Adrenal gland (tissue), 5 donors: ENCODE measurements at regions not wholly inside any gene's neighbourhood (a gene's known extent, or its start where the extent isn't known, plus 50 kb on each side); places are given as distances from the start of the nearest gene placed in this dataset.

Source experiments
- POLR2A ChIP-seq, 2 donors: fragments of 450-650 bp; IDR thresholded peaks; one replicate each; pipeline ENCODE4 v1.6.1; 2017; ENCODE audit warnings: antibody characterized with exemption in 2 of 2, mild to moderate bottlenecking in 2 of 2, moderate library complexity in 1 of 2
- TF ChIP-seq, protein P1 (sequence below), 6 experiments: fragments of 450-650 bp in 4 of 6; fragments of 200-600 bp in 2 of 6; sonication (generic) in 1 of 6; IDR thresholded peaks; 1 replicate in 5 of 6; 2 replicates in 1 of 6; pipeline versions ENCODE4 v1.5.1 to v1.8.0; 2016 to 2021; ENCODE audit warnings: antibody characterized with exemption in 6 of 6, mild to moderate bottlenecking in 2 of 6, moderate library complexity in 1 of 6
- donor health status: DM: no; HTN: no; CAD: no.

GRCh38 chr17:56739376-56739775 is 94.3 kb downstream of the C17orf67 start:
- TF ChIP-seq, protein P1, sequence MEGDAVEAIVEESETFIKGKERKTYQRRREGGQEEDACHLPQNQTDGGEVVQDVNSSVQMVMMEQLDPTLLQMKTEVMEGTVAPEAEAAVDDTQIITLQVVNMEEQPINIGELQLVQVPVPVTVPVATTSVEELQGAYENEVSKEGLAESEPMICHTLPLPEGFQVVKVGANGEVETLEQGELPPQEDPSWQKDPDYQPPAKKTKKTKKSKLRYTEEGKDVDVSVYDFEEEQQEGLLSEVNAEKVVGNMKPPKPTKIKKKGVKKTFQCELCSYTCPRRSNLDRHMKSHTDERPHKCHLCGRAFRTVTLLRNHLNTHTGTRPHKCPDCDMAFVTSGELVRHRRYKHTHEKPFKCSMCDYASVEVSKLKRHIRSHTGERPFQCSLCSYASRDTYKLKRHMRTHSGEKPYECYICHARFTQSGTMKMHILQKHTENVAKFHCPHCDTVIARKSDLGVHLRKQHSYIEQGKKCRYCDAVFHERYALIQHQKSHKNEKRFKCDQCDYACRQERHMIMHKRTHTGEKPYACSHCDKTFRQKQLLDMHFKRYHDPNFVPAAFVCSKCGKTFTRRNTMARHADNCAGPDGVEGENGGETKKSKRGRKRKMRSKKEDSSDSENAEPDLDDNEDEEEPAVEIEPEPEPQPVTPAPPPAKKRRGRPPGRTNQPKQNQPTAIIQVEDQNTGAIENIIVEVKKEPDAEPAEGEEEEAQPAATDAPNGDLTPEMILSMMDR (IDR thresholded peaks at IDR 0.05) = no peak
- no peak for TF ChIP-seq POLR2A (IDR thresholded peaks at IDR 0.05)
